GM19395 (cell line): ENCODE measurements at regions not wholly inside any gene's neighbourhood (a gene's known extent, or its start where the extent isn't known, plus 50 kb on each side); places are given as distances from the start of the nearest gene placed in this dataset.

Source experiments
- ATAC-seq: cut with Tn5 transposase; IDR thresholded peaks from one replicate; pipeline ENCODE4 v1.9.1; 2021; ENCODE audit warnings: mild to moderate bottlenecking, moderate library complexity; ENCODE audit not compliant: unreplicated experiment

DNA sequence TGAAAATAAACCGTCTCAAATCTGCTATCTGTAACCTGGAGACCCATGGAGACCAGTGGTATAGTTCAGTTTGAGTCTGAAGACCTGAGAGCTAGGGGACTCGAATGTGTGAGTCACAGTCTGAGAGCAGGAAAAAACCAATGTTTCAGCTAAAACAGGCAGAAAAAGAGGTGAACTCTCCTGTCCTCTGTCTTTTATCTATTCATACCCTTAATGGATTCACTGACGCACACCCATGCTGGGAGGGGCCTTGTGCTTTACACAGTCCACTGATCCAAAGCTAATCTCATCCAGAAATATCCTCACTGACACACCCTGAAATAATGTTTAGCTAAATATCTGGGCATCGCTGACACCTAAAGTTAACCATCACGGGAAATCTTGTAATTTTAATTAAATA lies 297.9 kb downstream of the GPM6A start:
- ATAC-seq: no peak

DNA sequence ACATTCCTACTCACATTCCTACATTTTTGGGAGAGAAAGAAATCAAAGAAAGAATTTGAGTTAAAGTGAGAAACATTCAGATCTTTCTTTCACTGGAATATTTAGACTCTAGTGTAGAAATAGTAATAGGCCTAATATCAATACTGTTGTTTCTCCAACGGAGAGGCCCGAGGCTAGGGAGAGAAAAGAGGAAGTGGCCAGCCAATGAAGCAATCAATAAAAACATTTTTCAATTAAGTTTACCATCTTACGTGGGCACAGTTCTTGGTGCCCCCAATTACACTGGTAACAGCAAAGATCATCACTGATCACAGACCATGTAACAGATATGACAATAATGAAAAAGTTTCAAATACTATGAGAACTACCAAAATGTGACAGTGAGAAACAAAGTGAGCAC lies 281.4 kb downstream of the GPM6A start:
- ATAC-seq: no peak

DNA sequence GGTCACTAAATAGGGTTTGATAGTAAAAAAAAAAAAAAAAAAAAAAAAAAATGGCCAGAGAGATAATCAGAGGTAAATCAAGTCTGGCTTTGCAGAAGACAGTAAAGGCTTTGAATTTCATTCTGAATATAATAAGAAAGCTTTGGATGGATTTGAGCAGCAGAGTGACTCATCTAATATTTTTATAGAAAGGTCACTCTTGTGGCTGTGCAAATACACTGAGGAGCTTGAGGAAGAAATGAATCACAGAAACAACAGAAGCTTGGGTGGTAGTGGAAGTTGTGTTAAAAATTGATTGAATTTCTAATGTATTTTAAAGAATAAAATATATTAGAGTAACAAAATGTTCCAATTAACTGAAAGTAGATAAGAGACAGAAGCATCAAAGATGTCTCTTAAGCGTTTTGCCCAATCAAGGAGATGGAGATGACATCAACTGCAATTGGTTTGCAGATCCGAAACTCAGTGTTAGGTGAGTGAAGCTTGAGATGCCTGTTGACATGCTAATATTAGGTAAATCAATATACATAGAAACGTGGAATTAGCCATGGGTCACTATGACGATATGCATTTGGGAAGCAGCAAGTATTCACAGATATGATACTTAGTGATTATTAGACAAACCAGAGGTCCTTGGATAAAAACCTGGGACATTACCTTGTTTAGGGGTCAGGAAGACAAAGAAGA lies 280.5 kb downstream of the GPM6A start:
- no peak for ATAC-seq

DNA sequence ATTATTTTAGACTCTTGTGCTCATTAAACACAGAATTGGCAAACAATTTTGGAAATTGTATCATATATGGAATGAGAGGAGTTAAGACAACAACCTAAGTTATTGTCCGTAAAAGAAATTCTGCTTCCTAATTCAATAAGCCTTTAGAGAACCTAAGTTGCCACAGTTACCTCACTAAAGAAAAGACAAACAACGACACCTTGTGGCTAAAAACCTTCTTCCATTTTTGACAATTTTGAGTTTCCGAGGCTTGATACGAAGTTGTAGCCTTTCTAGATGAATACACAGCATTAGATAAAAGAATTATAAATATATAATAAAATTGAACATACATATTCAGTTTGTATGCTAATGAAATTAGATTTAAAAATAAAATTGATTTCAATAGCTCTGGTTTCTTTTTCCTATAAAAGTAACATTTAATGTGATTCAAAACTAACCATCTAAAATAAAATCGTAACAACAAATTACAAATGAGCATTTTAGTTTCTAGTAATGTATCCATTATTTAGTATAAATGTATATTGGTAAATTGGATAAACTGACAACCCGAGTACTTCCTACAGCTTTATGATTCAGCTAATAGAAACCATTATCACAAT lies 275.1 kb downstream of the GPM6A start:
- ATAC-seq: peak; percentile 87

DNA sequence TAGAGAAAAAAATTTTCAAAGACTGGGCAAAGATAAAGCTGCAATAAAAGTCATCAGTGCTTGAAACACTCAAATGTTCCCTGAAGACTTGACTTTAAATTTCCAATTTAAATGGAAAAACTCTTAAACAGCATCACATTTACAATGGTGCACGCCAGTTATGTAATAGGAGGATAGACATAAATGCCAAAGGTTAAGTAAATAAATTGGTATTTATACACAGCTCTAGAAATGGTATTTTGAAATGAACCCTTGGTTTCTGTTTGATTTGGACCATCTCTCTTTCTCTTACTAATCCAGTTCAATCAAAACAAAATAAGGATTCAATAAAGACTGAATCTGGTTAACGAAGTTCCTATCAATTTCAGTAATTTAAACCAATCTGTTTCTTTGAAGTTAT lies 272.6 kb downstream of the GPM6A start:
- no peak for ATAC-seq

DNA sequence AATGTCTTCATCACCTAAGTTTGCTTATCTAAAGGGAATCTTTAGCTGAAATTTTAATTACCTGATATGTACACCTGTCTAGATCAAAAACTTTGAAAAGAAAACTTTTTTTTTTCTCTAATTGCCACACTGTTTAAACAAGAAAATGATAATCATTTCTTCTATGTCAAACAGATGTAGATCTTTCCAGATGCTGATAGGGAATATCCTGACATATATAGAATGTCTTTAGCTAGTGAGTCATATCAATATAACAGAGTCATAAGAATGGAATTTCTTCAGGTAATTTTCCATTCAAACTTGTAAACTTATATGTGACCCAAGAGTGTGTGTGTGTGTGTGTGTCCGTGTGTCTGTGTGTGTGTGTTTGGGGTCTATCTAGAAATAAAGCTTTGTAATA lies 271.9 kb downstream of the GPM6A start:
- ATAC-seq: no peak

DNA sequence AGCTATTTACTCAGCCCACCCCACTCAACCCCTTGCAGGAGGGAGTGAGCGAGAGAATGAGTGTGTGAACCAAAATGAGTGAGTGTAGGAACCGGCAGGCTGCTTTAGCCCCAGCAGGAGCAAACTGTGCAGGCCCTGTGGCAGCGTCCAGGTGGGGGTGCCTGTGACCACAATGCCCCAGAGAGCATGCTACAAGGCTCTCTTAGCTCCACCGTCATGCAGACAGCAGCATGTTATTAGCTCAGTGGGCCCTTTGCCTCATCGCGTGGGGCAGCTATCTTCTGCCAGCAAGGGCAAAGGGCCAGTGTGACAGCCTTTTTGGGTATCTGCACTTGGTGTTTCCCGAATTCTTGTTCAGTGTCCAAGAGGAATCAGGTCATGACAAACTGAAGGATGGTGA lies 271.3 kb downstream of the GPM6A start:
- no peak for ATAC-seq

DNA sequence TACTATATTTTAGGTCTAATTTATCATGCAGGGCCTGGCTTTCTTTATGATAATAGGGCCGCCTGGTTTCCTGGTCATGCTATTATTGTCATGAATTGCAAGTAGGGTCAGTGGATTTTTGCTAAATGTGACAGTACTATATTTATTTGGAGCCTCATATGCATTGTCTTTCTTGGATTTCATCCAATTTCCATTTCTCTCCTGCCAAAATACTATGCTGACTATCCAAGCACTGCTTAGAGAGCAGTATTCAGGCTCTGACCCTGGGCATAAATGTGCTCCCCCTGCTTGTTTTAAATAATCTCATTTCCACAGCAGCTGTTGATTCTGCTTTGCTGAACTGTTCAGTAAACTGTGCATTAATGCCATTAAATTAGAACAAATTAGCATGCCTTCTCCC lies 269.3 kb downstream of the GPM6A start:
- ATAC-seq: no peak

DNA sequence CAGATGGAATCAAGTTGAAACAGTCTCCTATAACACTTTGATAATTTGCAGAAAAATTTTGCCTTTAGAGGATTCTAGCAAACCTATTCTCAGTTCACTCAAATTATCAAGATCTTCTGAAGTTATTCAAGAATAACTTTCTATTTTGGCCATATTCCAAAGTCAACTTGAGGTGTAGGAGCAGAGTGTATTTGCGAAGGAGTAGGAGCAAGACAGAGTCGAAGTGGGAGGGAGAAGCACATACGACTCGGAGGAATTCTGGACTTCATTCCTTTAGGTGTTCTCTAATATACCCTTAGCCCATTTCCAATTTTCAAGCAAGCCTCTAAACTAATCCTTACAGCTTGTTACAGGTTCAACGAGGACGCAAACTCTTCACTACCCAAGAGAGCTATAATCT lies 252.9 kb downstream of the GPM6A start:
- no peak for ATAC-seq

DNA sequence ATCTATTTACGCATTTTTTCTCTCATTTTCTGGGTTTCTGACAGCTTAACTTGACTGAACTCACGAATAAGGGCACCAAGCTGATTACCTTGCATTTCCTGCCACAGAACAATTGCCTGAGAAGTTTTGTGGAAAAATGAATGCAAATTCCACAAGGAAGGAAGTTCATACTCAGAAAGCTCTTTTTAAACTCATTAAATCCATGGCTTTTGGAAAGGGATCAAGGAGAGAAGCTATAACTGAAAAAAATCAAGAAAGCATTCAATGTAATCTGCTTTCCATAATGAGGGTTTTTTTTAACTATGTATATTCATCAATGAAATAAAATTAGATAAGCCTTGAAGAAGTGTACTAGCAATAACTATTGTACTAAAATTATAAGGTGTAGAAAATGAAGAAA lies 252.5 kb downstream of the GPM6A start:
- no peak for ATAC-seq

DNA sequence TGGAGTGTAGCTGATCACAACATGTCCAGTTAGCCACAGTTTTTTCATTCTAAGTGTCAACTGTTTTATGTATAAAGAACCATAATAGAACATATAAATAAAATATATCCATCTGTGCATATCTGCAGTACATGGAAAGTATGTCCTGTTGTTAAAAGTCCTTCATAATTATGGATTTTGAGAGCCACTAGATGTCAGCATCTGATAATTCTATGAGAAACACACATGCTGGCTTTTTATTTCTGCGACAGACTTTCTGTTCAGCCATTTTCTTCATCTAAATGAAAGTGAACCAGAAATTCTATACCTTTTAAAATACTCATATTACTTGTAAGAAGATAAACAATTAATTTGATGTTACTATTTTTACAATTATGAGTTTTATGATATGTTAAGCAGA lies 251.5 kb downstream of the GPM6A start:
- ATAC-seq: no peak

DNA sequence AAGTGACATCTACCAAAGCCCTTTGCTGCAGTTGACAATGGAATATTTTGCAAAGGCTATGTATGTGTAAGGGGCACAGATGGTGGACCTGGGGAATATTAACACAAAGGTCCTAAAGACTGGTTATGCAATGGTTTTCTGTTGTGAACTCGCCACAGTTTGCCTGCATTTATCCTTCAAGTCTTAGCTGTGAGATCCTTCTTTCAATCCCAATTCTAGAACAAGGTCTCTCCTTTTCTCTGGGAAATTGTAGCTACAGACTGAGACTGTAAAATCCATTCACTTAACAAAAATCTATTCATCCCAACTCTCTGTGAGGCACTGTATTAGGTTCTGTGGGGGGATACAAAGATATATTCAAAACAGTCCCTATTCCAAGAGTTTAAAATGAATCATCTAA lies 250.4 kb downstream of the GPM6A start:
- ATAC-seq: no peak

DNA sequence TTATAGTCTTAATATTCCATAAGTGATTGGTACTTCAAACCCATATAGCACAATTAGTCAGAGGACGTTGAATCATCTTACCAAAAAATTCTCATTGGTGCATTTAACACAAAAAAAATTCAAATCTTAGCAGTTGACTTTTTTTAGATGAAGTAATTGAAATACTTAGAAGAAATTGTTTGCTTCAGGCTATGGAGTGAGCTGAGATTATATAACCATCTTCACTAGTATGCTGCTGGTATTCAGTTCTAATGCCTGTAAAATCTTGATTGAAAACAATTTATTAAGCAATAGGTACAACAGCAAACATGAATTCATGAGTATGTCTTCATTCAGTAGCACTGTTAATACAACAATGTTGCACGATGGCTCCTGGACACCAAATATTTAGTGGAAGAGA lies 250.0 kb downstream of the GPM6A start:
- no peak for ATAC-seq

DNA sequence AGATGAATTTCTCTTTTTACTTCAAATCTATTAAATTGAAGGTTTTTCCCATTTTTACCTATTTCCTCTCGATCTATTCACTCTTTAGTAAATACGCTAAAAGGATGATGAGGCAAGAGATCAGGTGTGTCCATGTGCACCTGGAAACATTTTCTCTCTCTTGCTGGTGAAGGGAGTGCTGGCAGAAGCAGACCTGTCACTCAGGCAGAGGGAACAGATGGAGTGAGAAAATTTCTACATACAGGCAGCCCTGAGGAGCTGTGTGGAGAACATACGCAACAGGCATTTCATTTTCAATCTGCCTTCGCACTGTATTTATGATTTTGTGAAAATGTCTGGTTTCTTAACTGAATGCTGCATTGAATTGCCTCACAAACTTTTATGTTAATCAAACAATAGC lies 249.5 kb downstream of the GPM6A start:
- no peak for ATAC-seq
